ENCODE measurements at regions not wholly inside any gene's neighbourhood (a gene's known extent, or its start where the extent isn't known, plus 50 kb on each side); places are given as distances from the start of the nearest gene placed in this dataset.
"Not testable (repeated sequence)": the region's sequence is repeated elsewhere in the genome, so short reads cannot be mapped to it uniquely, and the experiment has no call there.

- H2AFZ ChIP-seq (ENCODE audit: control insufficient read depth, low read length) = no peak overlapping the region
- FAIRE-seq = no peak
Measured at GRCh38 chr7:149688836-149689235, 84.6 kb downstream of the ZNF467 start.

GRCh38 chr7:149687820-149688219 lies 85.6 kb downstream of the ZNF467 start:
- FAIRE-seq = not testable (repeated sequence)

More at GRCh38 chr7:149688836-149689235, 84.6 kb downstream of the ZNF467 start:
- H3K4me2 ChIP-seq (ENCODE audit: control insufficient read depth, extremely low read depth, insufficient read depth, low read depth, low read length) = no peak overlapping the region
- H3K4me1 ChIP-seq (ENCODE audit: control insufficient read depth, extremely low read depth, insufficient read depth, low read length) = no peaks in the 10 kb centered on the region
- H3K4me3 ChIP-seq (ENCODE audit: control insufficient read depth in 2 of 3, extremely low read depth in 1 of 3, insufficient read depth in 2 of 3, low read depth in 1 of 3, low read length in 3 of 3) = no peak overlapping the region
- H3K27me3 ChIP-seq (ENCODE audit: control insufficient read depth, extremely low read depth, insufficient read depth, low read length) = peaks cover 13% of the 10 kb centered on the region
- no peaks in the 10 kb centered on the region for H3K36me3 ChIP-seq (ENCODE audit: control insufficient read depth in 2 of 2, extremely low read depth in 1 of 2, insufficient read depth in 2 of 2, low read length in 2 of 2)
- dilution Hi-C loops (cut with MboI; ENCODE audit: extremely low pct_ligation_motif_present, low sequenced_read_pairs) = no loop called here
- H3K9ac ChIP-seq (ENCODE audit: control insufficient read depth, extremely low read depth, insufficient read depth, low read length) = no peak overlapping the region
- no peak for DNase-seq (ENCODE audit: low read depth, low spot score)
- no peaks in the 10 kb centered on the region for H3K9me1 ChIP-seq (ENCODE audit: control insufficient read depth, extremely low read depth, insufficient read depth, low read length)
- H3K27ac ChIP-seq (ENCODE audit: control insufficient read depth, insufficient read depth, low read length) = no peak overlapping the region
- H3K9me3 ChIP-seq (ENCODE audit: control insufficient read depth, low read depth, low read length) = no peaks in the 10 kb centered on the region
- no peaks in the 10 kb centered on the region for H3K79me2 ChIP-seq (ENCODE audit: control insufficient read depth, insufficient read depth, low read length)
- TF ChIP-seq EZH2 (IDR thresholded peaks at IDR 0.05; ENCODE audit: low read length) = no peak
- TF ChIP-seq CTCF (optimal IDR thresholded peaks at IDR 0.05 in 1 of 3, IDR thresholded peaks at IDR 0.05 in 1 of 3, conservative IDR thresholded peaks at IDR 0.05 in 1 of 3; ENCODE audit: extremely low read depth in 1 of 3, insufficient read depth in 2 of 3, low read length in 3 of 3) = no peak
- no peaks in the 10 kb centered on the region for H4K20me1 ChIP-seq (ENCODE audit: control insufficient read depth, extremely low read depth, insufficient read depth, low read length)

GRCh38 chr7:149686449-149686848 lies 86.9 kb downstream of the ZNF467 start:
- no peak for DNase-seq (ENCODE audit: low read depth, low spot score)
- H3K4me3 ChIP-seq (ENCODE audit: control insufficient read depth in 2 of 3, extremely low read depth in 1 of 3, insufficient read depth in 2 of 3, low read depth in 1 of 3, low read length in 3 of 3) = no peak overlapping the region
- dilution Hi-C loops (cut with MboI; ENCODE audit: extremely low pct_ligation_motif_present, low sequenced_read_pairs) = no loop called here
- no peaks in the 10 kb centered on the region for H3K36me3 ChIP-seq (ENCODE audit: control insufficient read depth in 2 of 2, extremely low read depth in 1 of 2, insufficient read depth in 2 of 2, low read length in 2 of 2)
- H3K4me2 ChIP-seq (ENCODE audit: control insufficient read depth, extremely low read depth, insufficient read depth, low read depth, low read length) = no peak overlapping the region
- no peaks in the 10 kb centered on the region for H3K9me3 ChIP-seq (ENCODE audit: control insufficient read depth, low read depth, low read length)
- H3K79me2 ChIP-seq (ENCODE audit: control insufficient read depth, insufficient read depth, low read length) = no peaks in the 10 kb centered on the region
- no peaks in the 10 kb centered on the region for H3K27me3 ChIP-seq (ENCODE audit: control insufficient read depth, extremely low read depth, insufficient read depth, low read length)
- no peak overlapping the region for H3K27ac ChIP-seq (ENCODE audit: control insufficient read depth, insufficient read depth, low read length)
- H2AFZ ChIP-seq (ENCODE audit: control insufficient read depth, low read length) = no peak overlapping the region
- no peaks in the 10 kb centered on the region for H3K4me1 ChIP-seq (ENCODE audit: control insufficient read depth, extremely low read depth, insufficient read depth, low read length)
- no peak overlapping the region for H3K9ac ChIP-seq (ENCODE audit: control insufficient read depth, extremely low read depth, insufficient read depth, low read length)
- FAIRE-seq = no peak
- no peak for TF ChIP-seq CTCF (optimal IDR thresholded peaks at IDR 0.05 in 1 of 3, IDR thresholded peaks at IDR 0.05 in 1 of 3, conservative IDR thresholded peaks at IDR 0.05 in 1 of 3; ENCODE audit: extremely low read depth in 1 of 3, insufficient read depth in 2 of 3, low read length in 3 of 3)
- no peak for TF ChIP-seq EZH2 (IDR thresholded peaks at IDR 0.05; ENCODE audit: low read length)
- no peaks in the 10 kb centered on the region for H3K9me1 ChIP-seq (ENCODE audit: control insufficient read depth, extremely low read depth, insufficient read depth, low read length)
- H4K20me1 ChIP-seq (ENCODE audit: control insufficient read depth, extremely low read depth, insufficient read depth, low read length) = no peaks in the 10 kb centered on the region

More at GRCh38 chr7:149687820-149688219, 85.6 kb downstream of the ZNF467 start:
- H4K20me1 ChIP-seq (ENCODE audit: control insufficient read depth, extremely low read depth, insufficient read depth, low read length); H3K4me2 ChIP-seq (ENCODE audit: control insufficient read depth, extremely low read depth, insufficient read depth, low read depth, low read length); H2AFZ ChIP-seq (ENCODE audit: control insufficient read depth, low read length); H3K36me3 ChIP-seq (ENCODE audit: control insufficient read depth in 2 of 2, extremely low read depth in 1 of 2, insufficient read depth in 2 of 2, low read length in 2 of 2); DNase-seq (ENCODE audit: low read depth, low spot score); H3K9me3 ChIP-seq (ENCODE audit: control insufficient read depth, low read depth, low read length); H3K9ac ChIP-seq (ENCODE audit: control insufficient read depth, extremely low read depth, insufficient read depth, low read length); dilution Hi-C loops (cut with MboI; ENCODE audit: extremely low pct_ligation_motif_present, low sequenced_read_pairs); H3K79me2 ChIP-seq (ENCODE audit: control insufficient read depth, insufficient read depth, low read length); H3K4me3 ChIP-seq (ENCODE audit: control insufficient read depth in 2 of 3, extremely low read depth in 1 of 3, insufficient read depth in 2 of 3, low read depth in 1 of 3, low read length in 3 of 3); H3K27me3 ChIP-seq (ENCODE audit: control insufficient read depth, extremely low read depth, insufficient read depth, low read length); H3K27ac ChIP-seq (ENCODE audit: control insufficient read depth, insufficient read depth, low read length); H3K4me1 ChIP-seq (ENCODE audit: control insufficient read depth, extremely low read depth, insufficient read depth, low read length); H3K9me1 ChIP-seq (ENCODE audit: control insufficient read depth, extremely low read depth, insufficient read depth, low read length): not testable (repeated sequence)
